T1000 (cell line): ENCODE measurements at regions not wholly inside any gene's neighbourhood (a gene's known extent, or its start where the extent isn't known, plus 50 kb on each side); places are given as distances from the start of the nearest gene placed in this dataset.

ENCODE experiments used
- DNase-seq: peaks from one replicate; lab custom pipeline; 2025; ENCODE audit warnings: mixed read lengths; lab: John Stamatoyannopoulos, UW

DNA sequence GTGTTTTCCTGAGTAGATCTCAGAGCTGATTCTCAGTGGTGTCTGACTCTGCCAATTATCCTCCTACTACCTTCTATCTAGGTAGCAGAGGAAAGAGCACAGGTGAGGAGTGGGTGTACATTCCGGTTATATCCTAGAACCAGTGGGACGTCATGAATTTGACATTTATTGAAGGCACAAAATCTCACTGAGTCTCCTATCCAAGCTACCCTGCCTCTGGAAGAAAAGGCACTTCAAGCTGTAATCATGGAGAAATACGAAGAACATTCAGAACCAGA, 952.2 kb downstream of the TUSC7 start:
- DNase-seq, result no peak

DNA sequence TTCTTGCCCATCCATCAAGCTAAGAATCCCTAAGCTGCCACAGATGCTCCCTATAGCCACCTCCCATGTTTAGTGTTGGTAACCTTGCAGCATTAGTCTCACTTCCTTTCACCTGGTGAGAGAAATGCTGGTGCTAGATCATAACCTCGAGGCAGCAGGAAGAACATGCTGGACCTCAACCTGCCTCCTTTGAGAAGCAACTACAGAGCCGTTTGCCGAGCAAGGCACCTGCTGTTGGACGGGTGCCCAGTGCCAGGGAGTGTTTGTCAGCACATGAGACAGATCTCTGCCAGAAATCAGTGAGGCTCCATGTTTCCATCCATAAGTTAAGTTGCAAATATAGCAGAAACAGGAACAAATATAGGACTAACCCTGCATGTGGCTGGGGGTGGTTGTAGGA, 955.7 kb downstream of the TUSC7 start:
- DNase-seq, result no peak

DNA sequence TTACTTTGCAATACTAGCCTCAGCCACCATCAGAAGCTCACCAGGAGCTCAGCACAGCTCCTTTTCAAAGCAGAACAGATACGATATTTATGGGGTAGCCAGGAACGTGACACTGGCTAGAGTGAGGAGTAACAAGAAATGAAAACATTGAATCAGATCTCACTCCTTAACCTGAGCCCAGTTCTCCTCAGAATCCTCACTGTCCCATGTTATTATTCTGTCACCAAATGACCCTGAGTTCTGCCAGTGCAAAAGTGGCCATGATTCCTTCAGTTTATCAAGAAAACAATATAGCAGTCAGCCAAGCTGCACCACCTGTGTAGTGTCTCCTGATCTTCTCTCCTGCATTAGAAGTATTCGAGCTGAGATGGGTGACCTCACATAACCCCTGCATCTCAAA, 956.7 kb downstream of the TUSC7 start:
- no peak for DNase-seq

DNA sequence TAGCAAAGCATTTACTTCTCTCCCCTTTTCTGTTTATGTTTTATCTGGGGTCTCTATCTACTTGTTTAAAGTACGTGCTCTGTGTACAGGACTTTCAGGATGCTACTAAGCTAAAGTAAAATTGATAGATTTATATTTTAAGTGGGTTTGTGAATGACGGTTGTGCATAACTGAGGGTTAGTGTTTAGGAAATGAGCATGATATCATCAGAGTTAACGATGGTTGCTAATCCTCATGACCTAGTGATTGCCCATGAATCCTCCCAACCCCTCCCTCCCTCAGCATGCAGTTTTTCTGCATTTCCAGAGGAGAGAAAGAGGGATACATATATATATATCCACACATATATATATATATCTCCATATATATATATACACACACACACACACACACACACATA, 957.2 kb downstream of the TUSC7 start:
- no peak for DNase-seq

DNA sequence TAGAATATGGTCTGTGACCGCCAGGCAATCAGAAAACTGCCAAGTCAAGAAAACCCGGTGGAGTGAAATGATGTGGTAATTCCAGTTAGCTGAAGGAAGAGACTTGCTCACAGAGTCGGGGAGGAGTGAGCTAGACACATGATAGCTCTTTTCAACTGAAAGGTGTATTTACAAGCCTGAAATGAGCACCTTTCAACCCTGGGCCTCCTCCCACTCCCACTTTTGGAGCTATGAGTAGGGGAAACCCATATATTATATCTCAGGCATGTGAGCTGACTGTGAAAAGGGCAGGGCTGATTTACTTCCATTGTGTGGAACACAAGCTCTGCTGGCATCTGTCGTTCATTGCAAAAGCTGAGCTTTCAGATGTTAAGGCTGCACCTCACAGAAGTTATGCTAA, 960.2 kb downstream of the TUSC7 start:
- no peak for DNase-seq

DNA sequence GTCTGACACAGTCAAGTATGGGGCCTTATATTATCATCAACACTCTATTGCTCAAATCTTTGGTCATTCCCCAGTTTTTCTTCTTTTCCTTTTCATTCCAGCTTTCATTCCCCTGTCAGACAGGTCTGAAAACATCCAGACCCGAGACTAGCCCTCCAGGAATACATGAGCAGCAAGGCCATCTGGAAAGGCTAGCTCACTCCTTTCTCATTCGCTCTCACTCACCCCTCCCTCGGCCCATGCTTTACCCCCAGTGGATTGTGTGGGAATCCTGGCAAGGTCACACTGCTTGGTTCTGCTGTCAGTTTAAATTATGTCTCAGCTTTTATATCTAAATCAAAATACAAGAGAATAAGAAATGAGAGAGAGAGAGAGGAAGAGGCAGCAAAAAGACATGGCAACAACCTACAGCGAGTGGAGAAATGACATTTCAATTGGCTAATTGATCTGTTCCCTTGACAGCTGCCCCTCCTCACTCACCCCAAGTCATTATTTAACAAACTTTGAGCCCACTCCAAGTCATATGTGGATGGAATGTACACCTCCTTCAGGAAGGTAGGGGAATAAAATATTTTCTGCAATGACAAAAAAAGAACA, 962.2 kb downstream of the TUSC7 start:
- DNase-seq, result no peak

DNA sequence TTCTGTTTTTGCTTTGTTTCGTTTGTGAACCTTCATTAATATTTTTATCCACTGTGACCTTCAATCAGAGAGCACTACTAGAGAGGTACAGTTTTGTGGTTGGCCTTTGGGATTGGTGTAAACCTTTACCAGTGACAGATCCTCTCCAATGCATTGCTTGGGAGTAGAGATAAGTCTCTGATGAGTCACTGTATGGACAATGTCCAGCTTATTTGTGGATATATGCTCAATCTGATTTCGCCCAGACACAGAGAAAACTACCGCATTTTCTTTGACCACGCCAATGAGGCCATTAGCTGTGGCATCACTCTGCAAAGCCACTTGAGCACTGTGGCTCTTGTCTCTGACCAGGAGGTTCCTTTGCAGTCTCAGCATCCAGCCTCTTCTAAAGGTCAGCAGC, 964.7 kb downstream of the TUSC7 start:
- DNase-seq, result no peak

DNA sequence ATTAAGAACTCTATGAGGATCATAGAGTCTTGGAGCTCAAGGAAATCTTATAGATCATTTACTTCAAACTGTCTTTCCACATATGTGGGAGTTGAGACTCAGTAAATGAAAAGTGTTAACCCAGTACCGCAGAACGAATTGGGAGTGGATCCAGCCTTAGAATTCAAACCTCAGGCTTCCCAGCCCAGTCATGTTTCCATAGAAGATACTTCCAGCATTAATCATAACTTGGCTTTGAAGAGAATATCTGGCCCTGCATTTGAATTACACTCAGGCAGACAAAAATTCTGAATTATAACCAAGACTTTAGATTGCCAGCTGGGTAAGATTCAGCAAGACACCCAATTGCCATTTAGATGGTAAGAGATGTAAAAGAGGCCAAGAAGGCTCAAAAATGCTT, 972.0 kb downstream of the TUSC7 start:
- DNase-seq, result no peak

DNA sequence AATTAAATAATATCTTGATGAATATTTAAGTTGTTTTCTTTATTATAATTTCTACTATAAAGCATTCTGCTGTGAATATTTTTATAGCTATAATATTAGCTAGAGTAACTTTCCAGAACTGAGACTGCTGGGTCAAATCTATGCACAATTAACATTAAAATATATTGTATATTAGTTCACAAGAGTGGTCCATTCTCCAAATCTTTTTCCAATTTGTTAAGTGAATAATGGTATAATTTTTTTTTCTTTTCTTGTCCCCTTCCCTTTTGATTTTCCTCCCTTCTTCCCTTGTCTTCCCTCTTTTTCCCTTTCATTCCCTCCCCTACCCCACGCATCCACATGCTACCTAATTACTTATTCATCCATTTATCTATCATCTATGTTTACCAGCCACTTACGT, 977.5 kb downstream of the TUSC7 start:
- no peak for DNase-seq

DNA sequence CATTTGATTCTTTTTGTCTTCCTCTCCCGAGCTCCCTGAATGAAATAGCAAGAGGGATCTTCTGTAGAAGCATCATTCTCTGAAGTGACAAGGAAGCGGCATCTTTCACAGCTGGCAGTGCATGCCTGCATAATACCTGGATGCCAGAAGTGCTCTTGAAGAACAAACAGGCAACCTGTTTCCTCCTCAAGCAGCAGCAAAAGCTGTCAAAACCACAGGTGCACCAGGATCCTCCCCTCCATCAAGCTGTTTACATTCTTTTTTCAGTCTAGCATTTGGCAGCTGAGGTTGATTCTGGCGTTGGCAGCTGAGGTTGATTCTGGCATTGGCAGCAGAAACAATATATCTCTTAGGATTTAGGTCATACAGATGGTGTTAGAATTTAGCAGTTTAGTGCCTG, 979.0 kb downstream of the TUSC7 start:
- DNase-seq, result no peak

DNA sequence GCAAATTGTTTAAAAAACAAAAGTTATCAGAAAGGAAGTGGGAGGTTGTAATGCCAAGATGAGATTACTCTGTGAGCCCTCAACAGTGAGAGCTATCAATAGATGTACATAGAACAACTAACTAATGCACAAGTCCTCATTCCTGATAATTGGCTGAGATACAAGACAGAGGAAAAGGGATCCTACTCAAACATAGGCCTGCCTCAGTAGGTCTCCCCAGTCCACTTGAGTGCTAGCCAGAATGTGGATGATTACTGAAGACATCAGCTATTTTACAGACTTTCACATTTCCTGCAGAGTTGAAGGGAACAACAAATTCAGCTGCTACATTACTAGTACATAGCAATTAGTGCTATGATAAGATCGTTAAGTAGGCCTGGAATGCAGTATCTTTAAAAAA, 981.9 kb downstream of the TUSC7 start:
- DNase-seq, result no peak

DNA sequence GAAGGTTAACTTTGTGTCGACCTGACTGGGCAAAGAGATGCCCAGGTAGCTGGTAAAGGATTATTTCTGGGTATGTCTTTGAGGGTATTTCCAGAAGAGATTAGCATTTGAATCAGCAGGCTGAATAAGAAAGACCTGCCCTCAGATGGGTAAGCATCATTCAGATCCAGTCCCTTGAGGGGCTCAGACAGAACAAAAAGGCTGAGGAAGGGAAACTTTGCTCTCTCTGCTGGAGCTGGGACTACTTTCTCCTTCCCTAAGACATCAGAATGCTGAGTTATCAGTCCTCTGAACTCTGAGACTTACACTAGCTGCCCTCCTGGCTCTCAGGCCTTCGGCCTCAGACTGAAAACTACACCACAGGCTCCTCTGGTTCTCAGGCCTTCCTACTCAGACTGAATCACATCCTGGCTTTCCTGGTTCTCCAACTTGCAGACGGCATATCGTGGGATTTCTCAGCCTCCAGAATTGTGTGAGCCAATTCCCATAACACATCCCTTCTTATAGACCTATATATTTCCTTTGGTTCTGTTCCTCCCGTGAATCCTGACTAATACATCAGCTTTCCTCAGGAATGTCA, 982.9 kb downstream of the TUSC7 start:
- no peak for DNase-seq

DNA sequence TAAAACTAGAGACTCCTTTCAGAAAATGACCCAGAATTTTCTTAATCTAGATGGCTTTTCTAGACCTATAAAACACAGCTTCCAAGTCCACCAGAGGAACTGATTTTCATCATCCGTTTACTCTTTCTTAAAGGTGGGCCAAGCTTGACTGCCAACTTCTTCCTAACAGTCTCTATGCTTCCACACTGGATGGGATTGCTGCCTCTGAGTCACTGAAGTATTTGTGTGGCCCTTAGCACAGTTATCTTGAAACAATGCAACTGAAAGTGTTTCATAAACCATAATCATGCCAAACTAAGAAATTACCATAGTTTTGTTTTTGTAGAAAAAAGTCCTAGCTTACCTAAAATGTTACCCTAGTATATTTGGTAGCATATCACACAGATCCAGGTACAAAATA, 985.7 kb downstream of the TUSC7 start:
- DNase-seq, result no peak

DNA sequence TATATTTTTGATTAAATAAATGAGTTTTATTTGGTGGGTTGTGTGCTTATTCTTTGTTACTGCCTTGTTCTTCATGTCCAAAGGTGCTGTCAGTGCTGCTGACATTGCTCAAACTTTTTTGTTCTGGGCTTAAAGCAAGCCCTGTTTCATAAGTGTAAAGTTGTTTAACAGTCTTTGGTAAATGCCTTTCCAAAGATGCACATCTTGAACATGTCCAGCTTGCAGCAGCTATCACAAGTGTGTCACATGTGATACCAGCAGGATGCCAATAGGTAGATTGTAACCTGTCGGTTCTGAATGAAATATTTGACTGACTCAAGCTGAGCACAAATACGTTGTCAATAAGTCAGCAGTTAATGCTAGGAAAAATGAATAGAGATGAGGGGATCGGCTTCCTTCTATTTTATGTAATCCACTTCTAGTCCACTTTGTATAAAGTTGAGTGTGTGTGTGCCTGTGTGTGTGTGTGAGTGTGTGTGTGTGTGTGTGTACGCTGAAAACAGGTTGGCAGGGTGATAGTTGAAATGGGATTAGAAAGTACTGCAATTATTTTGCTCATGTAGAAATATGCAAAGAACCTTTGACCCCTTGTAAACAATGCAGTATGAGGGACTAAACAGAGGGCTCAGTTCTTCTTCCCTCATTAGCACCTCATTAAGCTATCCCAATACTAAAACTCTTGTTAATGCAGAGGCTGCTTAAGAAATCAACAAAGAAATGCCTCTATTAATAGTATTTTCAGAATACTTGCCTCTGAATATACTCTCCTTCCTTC, 986.5 kb downstream of the TUSC7 start:
- DNase-seq, result no peak

DNA sequence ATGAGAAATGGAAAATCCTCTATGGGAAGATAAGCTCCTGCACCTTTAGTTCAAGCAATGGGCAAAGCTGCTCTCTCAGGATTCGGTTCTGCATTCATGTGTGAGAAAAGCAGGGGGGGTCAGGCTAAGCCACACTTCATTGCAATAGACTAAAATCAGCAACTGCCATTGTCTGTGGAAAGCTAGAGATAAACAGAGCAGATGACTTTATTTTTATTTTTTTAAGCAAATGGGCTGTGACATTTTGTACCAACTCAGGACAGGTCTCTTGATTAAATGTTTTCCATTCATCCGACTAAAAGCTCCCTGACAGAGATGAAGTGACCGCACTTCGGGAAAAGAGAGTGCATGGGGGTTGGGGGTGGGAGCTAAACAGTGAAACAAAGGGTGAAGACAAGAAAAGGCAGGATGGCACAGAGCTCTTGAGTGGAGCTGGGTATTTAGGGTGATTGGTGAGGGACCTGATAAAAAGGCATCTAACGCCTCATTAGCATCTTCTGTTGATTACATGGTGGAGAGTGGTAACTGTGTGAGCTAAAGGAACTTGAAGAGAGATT, 987.4 kb downstream of the TUSC7 start:
- no peak for DNase-seq

DNA sequence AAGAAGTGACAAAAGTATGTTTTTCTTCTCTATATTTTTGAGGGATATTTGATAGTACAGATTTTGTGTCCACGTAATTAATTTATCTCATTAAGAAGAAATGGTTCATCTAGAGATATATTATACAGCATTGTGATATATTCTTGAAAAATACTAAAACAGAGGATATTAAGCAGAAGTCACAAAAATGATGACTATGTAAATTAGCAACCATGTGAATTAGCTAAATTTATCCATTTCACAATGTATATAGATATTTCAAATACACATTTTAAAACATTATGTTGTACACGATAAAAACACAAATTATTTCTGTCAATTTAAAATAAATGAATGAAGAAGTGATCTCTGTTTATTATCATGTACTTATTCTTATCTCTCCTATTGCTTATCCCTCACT, 989.5 kb downstream of the TUSC7 start:
- no peak for DNase-seq

DNA sequence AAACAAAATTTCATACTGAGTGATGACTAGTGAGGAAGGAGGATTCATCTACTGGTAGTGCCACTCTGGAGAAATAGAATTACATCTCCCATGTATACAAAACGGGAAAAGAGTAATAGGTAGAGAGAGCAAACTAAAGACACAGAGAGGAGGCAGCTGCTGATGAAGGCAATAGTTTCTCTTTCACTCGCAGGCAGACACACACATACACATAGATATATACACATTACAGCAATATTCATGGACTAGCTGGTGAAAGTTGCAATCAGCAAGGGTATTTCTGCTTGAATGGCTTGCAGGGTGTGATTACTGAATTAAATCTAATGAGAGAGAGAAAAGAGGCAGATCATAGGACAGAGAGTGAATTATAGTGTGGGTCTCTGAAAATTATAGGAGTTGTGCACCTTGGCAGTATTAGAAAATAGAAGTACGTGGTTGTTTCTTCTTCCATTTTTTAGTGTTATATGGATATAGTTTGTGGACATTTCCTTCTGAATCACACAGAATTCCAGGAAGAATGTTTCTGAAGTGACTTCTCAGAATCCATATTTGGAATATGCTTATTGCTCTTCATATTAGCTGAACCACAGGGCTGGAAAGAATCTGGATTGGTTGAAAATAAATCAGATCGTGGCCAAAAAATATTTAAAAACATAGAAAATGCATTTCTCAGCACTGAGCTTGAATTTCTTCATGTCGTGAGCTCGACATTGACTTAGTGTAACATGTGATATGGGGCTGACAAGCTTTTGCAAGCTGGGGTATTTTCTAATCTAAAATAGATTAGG, 991.2 kb downstream of the TUSC7 start:
- no peak for DNase-seq

DNA sequence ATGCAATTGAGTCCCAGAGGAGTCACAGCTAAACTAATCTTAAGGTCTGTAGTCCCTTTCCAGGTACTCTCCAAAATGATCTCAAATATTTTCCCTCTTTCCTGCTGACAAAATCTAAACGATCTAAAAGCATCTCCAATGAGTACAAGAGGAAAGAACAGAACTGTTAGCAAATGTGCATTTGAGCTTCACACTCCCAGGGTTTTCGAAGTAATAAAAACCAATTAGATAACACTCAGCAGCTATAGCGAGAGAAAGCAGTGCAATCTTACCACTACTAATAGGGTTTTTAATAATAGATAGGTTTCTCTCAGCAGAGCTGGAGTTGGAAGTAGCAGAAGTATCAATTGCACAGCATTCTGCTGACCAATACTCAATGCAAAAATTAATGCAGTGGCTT, 995.4 kb downstream of the TUSC7 start:
- no peak for DNase-seq

DNA sequence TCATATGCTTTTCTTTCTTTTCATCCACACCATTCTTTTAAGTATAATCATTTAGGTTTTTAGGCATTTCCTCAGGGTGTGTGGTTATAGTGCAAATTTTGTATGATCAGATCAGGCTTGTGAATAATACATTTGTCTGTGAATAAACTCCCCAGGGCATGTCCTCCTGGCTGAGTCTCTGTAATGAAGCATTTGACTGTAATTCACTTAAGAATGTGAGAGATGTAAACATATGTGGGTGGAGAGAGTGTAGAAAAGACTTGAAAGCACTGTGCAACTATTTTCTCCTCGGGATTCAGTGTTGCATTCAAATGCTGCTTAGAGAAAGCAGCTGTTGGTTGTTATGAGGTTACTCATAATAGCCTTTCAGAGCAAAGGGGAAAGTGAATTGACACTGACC, 996.5 kb downstream of the TUSC7 start:
- DNase-seq, result no peak

DNA sequence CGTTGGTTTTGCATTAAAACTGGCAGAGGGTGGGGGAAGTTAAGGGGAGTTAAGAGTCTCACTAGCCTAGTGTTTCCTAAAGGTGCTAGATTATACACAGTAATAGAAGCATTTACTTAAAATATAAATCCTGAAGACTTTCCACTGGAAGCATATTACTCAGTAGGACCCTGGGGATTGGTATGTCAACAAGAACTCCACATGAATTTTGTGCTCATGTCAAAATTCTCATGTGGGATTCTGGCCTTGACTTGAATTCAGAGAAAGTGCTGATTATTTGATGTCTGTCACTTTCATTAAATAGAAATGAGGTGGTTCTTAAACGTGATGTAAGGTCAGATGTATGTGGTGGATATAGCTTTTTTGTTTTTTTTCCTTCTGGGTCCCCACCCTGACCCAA, 997.2 kb downstream of the TUSC7 start:
- DNase-seq, result no peak

DNA sequence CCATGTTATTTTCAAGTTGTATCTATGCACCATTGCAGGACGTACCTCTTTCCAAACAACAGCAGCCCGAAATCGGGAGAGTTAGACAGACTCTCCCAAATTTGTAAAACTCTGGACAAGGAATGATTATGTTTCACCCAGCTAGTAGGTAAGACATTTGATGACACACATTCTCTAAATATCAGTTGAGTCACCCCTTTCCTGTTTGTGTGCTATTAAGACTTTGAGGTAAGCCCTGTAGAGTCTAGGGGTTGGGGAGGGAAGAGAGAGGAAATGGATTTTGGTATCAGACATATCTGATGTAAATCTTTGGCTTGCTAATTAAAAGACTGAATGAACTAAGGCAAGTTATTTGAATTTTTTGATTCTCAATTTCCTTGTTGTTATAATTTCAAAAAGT, 999.0 kb downstream of the TUSC7 start:
- no peak for DNase-seq

DNA sequence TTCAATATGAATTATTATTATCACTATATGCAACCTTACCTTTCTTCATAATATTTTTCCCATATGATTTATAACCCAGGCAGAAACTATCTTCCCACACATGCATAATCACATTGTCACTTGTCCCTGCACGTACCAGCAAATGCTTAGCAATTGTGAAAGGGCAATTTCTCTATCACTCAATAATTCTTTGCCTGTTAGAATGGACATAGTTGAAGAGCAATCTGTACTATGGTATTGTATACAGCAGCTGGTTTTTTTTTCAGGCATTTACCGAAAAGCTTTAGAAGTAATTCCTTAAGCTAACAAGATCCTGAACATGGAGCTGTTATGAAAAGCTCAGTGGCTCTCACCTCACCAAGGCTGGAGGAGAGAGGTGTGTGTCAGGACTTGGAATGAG, 999.5 kb downstream of the TUSC7 start:
- no peak for DNase-seq

DNA sequence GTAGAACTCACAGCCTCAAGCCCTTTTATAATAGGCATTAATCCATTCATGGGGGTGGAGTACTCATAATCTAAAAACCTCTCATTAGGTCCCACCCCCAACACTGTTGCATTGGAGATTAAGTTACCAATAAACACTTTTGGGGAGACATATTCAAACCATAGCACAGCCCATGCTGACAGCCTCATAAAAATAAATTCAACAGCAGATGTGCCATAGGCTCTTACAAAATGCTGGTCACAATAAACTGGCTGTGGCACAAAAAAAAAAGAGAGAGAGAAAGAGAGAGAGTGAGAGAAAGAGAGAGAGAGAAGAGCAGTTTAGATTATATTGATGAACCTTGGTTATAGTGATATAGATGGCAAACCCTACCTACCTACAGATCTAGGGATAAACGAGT, 1000.9 kb downstream of the TUSC7 start:
- DNase-seq, result no peak
